Hepatocyte (in vitro differentiated cells): ENCODE measurements at regions not wholly inside any gene's neighbourhood (a gene's known extent, or its start where the extent isn't known, plus 50 kb on each side); places are given as distances from the start of the nearest gene placed in this dataset.
A peak's percentile ranks its signal among the peaks of the same experiment; 100 is the strongest.

Source experiments
- DNase-seq: peaks from one replicate; pipeline ENCODE4 v3.0.0-alpha.2; 2016; ENCODE audit warnings: low spot score
- H2AFZ ChIP-seq: fragments of 200-600 bp; sonication (generic); 2 replicates; pipeline ENCODE4 v1.6.0; 2016; ENCODE audit warnings: antibody characterized with exemption, mild to moderate bottlenecking
- H3K27ac ChIP-seq: fragments of 200-600 bp; sonication (generic); 2 replicates; pipeline ENCODE4 v1.5.1; 2016; ENCODE audit warnings: mild to moderate bottlenecking
- H3K27me3 ChIP-seq: fragments of 200-600 bp; sonication (generic); 2 replicates; pipeline ENCODE4 v1.6.1; 2016
- H3K36me3 ChIP-seq: fragments of 200-600 bp; sonication (generic); replicated peaks from 2 replicates; pipeline ENCODE4 v1.5.1; 2016; ENCODE audit warnings: low read depth; ENCODE audit not compliant: insufficient read depth
- H3K4me1 ChIP-seq: fragments of 200-600 bp; sonication (generic); 2 replicates; pipeline ENCODE4 v1.5.1; 2016; ENCODE audit warnings: mild to moderate bottlenecking, moderate library complexity; ENCODE audit not compliant: insufficient read depth
- H3K4me2 ChIP-seq: fragments of 200-600 bp; sonication (generic); 2 replicates; pipeline ENCODE4 v1.6.0; 2016
- H3K4me3 ChIP-seq: fragments of 200-600 bp; sonication (generic); 2 replicates; pipeline ENCODE4 v1.5.1; 2016; ENCODE audit warnings: mild to moderate bottlenecking
- H3K79me2 ChIP-seq: fragments of 200-600 bp; sonication (generic); 2 replicates; pipeline ENCODE4 v1.6.0; 2017; ENCODE audit warnings: mild to moderate bottlenecking
- H3K9me2 ChIP-seq: fragments of 200-600 bp; sonication (generic); replicated peaks from 2 replicates; pipeline ENCODE4 v1.6.0; 2017; ENCODE audit warnings: mild to moderate bottlenecking; ENCODE audit not compliant: insufficient read depth
- H3K9me3 ChIP-seq: fragments of 200-600 bp; sonication (generic); 2 replicates; pipeline ENCODE4 v1.5.1; 2016; ENCODE audit warnings: low read depth, mild to moderate bottlenecking
- H4K20me1 ChIP-seq: fragments of 200-600 bp; sonication (generic); 2 replicates; pipeline ENCODE4 v1.6.0; 2016; ENCODE audit warnings: mild to moderate bottlenecking; ENCODE audit not compliant: insufficient read depth, poor library complexity, severe bottlenecking
- EZH2 ChIP-seq: fragments of 200-600 bp; sonication (generic); IDR thresholded peaks from 2 replicates; pipeline ENCODE4 v1.6.1; 2016; ENCODE audit warnings: antibody characterized with exemption, mild to moderate bottlenecking, borderline replicate concordance
- EZH2phosphoT487 ChIP-seq: fragments of 200-600 bp; sonication (generic); IDR thresholded peaks from one replicate; pipeline ENCODE4 v1.6.1; 2018; ENCODE audit warnings: antibody characterized with exemption, mild to moderate bottlenecking, low read depth, moderate library complexity; ENCODE audit not compliant: unreplicated experiment, severe bottlenecking
- WGBS: methylation state at CpG from one replicate; pipeline ENCODE4 v1.1.6; 2016; ENCODE audit warnings: low lambda C conversion rate; ENCODE audit errors: missing lambda C conversion rate; 5-methylcytosine and 5-hydroxymethylcytosine counted together
- TF ChIP-seq, protein P1 (sequence below): fragments of 200-600 bp; sonication (generic); IDR thresholded peaks from 2 replicates; pipeline ENCODE4 v1.5.1; 2016; ENCODE audit warnings: antibody characterized with exemption, mild to moderate bottlenecking; ENCODE audit not compliant: poor library complexity

DNA sequence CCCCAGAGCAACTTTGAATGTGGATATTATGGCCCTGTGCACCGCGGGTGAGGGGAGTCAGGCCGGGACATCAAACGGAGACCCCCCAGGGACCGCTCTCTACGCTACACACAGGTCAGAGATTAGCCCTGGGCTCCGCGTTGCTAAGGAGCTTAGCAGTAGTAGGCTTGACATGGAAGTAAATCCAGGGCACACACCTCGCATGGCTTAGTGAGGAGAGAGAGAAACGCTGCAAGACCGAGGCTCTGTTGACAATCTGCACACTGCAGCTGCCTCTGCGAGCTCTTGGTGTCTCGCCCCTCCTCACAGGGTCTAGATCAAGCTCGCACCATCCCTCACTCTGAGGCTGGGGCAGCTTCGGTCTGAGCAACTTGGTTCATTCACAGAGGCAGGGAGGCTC lies 116.1 kb upstream of the CDH4 start:
- no peaks in the 10 kb centered on the region for H4K20me1 ChIP-seq
- H3K9me3 ChIP-seq: no peaks in the 10 kb centered on the region
- 19% methylated on average over 15 of the region's 15 CpGs for WGBS
- no peak for DNase-seq
- H3K27ac ChIP-seq: no peak overlapping the region
- H2AFZ ChIP-seq: no peak overlapping the region
- H3K9me2 ChIP-seq: no peaks in the 10 kb centered on the region
- no peaks in the 10 kb centered on the region for H3K79me2 ChIP-seq
- TF ChIP-seq EZH2: no peak
- no peak for TF ChIP-seq EZH2phosphoT487
- TF ChIP-seq, protein P1, sequence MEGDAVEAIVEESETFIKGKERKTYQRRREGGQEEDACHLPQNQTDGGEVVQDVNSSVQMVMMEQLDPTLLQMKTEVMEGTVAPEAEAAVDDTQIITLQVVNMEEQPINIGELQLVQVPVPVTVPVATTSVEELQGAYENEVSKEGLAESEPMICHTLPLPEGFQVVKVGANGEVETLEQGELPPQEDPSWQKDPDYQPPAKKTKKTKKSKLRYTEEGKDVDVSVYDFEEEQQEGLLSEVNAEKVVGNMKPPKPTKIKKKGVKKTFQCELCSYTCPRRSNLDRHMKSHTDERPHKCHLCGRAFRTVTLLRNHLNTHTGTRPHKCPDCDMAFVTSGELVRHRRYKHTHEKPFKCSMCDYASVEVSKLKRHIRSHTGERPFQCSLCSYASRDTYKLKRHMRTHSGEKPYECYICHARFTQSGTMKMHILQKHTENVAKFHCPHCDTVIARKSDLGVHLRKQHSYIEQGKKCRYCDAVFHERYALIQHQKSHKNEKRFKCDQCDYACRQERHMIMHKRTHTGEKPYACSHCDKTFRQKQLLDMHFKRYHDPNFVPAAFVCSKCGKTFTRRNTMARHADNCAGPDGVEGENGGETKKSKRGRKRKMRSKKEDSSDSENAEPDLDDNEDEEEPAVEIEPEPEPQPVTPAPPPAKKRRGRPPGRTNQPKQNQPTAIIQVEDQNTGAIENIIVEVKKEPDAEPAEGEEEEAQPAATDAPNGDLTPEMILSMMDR: no peak
- no peaks in the 10 kb centered on the region for H3K4me1 ChIP-seq
- H3K27me3 ChIP-seq: peaks cover 36% of the 10 kb centered on the region
- no peaks in the 10 kb centered on the region for H3K36me3 ChIP-seq
- no peak overlapping the region for H3K4me3 ChIP-seq
- peak overlapping the region; percentile 33 for H3K4me2 ChIP-seq

DNA sequence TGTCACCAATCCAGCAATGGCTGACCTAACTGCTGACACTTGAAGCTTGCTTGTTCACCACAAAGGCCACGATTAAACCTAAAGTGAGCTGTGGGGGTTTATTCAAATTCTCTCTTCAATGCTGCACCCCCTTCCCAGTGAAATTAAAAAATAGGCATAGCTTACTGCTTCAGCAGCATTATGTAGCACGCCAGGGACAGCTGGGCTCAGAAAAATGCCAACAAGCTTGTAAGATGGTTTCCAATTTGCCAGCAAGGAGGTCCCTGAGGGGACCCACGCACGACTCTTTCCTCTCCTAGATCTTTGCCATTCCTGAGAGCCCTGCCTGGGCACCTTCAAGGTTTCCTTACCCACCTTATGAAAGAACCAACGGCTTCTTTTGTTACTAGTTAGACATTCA lies 113.5 kb upstream of the CDH4 start:
- H3K4me1 ChIP-seq: no peaks in the 10 kb centered on the region
- H3K4me3 ChIP-seq: no peak overlapping the region
- no peak overlapping the region for H3K4me2 ChIP-seq
- H3K79me2 ChIP-seq: no peaks in the 10 kb centered on the region
- no peak overlapping the region for H2AFZ ChIP-seq
- no peak overlapping the region for H3K27ac ChIP-seq
- no peaks in the 10 kb centered on the region for H3K9me2 ChIP-seq
- H3K36me3 ChIP-seq: no peaks in the 10 kb centered on the region
- H4K20me1 ChIP-seq: no peaks in the 10 kb centered on the region
- WGBS: 75% methylated on average over 5 of the region's 5 CpGs
- H3K9me3 ChIP-seq: no peaks in the 10 kb centered on the region
- H3K27me3 ChIP-seq: peaks cover 42% of the 10 kb centered on the region
- DNase-seq: no peak
- TF ChIP-seq EZH2 (no peak), EZH2phosphoT487 (no peak)
- TF ChIP-seq, protein P1: no peak

DNA sequence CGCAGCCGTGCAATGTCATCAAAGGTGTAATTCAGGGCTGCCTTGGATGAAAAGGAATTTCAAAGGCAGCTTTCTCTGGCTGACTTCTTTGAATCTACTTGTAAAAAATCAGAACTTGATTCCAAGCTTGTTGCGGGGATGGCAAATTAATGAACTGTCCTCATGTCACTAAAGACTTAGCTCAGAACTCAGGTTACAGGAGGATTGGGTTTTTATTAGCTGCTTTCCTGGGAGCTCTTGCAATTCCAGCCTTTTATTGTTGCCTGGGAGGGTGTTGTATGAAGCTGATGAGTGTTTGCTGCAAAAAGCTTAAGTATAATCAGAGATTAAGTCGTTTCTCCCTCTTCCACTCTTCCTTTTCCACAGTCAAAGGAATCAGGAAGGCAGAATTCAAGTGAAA lies 113.0 kb upstream of the CDH4 start:
- no peak overlapping the region for H3K27ac ChIP-seq
- H3K4me1 ChIP-seq: no peaks in the 10 kb centered on the region
- no peak overlapping the region for H3K4me2 ChIP-seq
- H3K4me3 ChIP-seq: no peak overlapping the region
- no peaks in the 10 kb centered on the region for H3K9me3 ChIP-seq
- H3K36me3 ChIP-seq: no peaks in the 10 kb centered on the region
- H3K79me2 ChIP-seq: no peaks in the 10 kb centered on the region
- no peak for DNase-seq
- H4K20me1 ChIP-seq: no peaks in the 10 kb centered on the region
- peaks cover 46% of the 10 kb centered on the region for H3K27me3 ChIP-seq
- H3K9me2 ChIP-seq: no peaks in the 10 kb centered on the region
- H2AFZ ChIP-seq: no peak overlapping the region
- TF ChIP-seq, protein P1: no peak
- TF ChIP-seq EZH2 (no peak), EZH2phosphoT487 (no peak)
- WGBS: 50% methylated on average over 4 of the region's 4 CpGs

DNA sequence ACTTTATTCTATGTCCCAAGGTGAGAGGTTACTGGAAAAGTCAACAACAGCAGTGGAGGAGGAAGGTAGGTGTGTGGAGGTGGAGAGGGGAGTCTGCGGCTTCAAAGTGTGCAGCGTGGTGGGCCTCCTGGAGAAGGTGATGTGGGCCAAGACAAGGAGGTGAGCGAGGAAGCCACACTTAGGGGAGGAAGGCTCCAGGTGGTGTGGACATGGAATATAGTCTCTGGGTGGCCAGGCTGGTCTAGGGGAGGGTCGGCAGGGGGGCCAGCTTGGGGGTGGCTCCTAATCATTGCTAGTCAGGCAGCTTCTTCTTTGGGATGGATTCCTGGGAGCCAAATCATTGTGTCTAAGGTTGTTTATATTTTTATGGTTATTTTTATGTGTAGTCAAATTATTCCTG lies 111.5 kb upstream of the CDH4 start:
- Histone ChIP-seq H3K4me2 (no peak overlapping the region), H3K36me3 (no peaks in the 10 kb centered on the region), H3K27me3 (peaks cover 49% of the 10 kb centered on the region), H4K20me1 (no peaks in the 10 kb centered on the region), H3K4me1 (no peaks in the 10 kb centered on the region), H3K27ac (no peak overlapping the region), H3K9me3 (no peaks in the 10 kb centered on the region), H3K9me2 (no peaks in the 10 kb centered on the region), H3K79me2 (no peaks in the 10 kb centered on the region), H3K4me3 (no peak overlapping the region), H2AFZ (no peak overlapping the region)
- TF ChIP-seq EZH2phosphoT487: no peak
- TF ChIP-seq, protein P1: no peak
- DNase-seq: no peak
- WGBS: 98% methylated on average over 4 of the region's 4 CpGs
